ENCODE measurements at regions not wholly inside any gene's neighbourhood (a gene's known extent, or its start where the extent isn't known, plus 50 kb on each side); places are given as distances from the start of the nearest gene placed in this dataset.

DNA sequence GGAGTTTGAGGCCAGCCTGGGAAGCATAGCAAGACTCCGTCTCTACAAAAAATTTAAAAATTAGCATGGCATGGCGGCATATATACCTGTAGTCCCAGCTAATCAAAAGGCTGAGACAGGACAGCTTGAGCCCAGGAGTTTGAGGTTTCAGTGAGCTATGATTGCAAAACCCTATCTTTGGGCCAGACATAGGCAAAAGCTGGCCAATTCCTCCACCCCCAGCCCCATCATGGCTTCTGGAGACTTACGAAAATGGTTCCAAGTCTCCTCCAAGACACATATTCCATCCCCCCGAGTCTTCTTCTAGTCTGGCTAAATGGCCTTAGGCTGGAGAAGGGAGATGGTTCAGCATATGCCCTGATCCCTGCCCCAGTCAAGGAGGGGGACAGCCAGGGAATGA lies 172.8 kb upstream of the HAAO start:
- Histone ChIP-seq H3K9me3 (ENCODE audit: control insufficient read depth in 1 of 2, low read length in 2 of 2) (no peaks in the 10 kb centered on the region), H3K36me3 (ENCODE audit: control insufficient read depth in 1 of 2, insufficient read depth in 2 of 2, low read length in 2 of 2) (no peaks in the 10 kb centered on the region), H3K9ac (ENCODE audit: low read depth in 1 of 2, low read length in 2 of 2) (no peak overlapping the region), H3K27ac (ENCODE audit: low read depth, low read length) (no peak overlapping the region), H3K4me1 (ENCODE audit: control insufficient read depth in 1 of 2, insufficient read depth in 2 of 2, low read length in 2 of 2) (peaks cover 25 to 27% of the 10 kb centered on the region in 2 donors), H3K27me3 (ENCODE audit: control insufficient read depth in 1 of 2, insufficient read depth in 2 of 2, low read length in 2 of 2) (no peaks in the 10 kb centered on the region), H3K4me3 (ENCODE audit: low read depth in 1 of 2, low read length in 2 of 2) (no peak overlapping the region)

DNA sequence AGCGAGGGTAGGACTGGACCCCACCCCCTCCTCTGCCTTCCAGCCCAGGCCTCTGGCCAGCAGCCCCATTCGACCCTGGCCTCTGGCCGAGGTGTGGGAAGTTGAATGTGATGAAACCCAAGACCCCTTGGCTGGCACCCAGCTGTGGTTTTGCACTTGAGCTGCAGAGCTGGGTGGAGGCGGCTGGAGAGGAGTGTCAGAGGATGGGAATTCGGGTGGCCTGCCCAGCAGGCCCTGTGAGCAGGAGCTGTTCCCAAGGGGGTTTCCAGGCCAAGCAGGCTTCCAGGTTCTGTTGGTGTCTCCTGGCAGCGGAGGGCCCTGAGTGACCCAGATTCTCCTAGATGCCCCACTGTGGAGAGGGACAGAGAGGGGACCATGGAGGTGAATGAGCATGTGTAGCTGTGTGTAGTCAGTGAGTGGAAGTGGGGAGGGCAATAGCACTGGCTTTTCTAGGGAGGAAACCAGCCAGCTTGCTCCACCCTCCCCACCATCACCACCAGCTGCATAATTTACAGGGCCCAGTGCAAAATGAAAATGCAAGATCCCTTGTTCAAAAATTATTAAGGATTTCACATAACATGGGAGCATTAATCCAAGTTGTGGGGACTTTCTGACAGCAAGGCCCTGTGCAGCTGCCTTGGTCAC lies 172.2 kb upstream of the HAAO start:
- Histone ChIP-seq H3K4me1 (ENCODE audit: control insufficient read depth in 1 of 2, insufficient read depth in 2 of 2, low read length in 2 of 2) (peaks cover 29 to 31% of the 10 kb centered on the region in 2 donors), H3K36me3 (ENCODE audit: control insufficient read depth in 1 of 2, insufficient read depth in 2 of 2, low read length in 2 of 2) (no peaks in the 10 kb centered on the region), H3K9ac (ENCODE audit: low read depth in 1 of 2, low read length in 2 of 2) (no peak overlapping the region)

DNA sequence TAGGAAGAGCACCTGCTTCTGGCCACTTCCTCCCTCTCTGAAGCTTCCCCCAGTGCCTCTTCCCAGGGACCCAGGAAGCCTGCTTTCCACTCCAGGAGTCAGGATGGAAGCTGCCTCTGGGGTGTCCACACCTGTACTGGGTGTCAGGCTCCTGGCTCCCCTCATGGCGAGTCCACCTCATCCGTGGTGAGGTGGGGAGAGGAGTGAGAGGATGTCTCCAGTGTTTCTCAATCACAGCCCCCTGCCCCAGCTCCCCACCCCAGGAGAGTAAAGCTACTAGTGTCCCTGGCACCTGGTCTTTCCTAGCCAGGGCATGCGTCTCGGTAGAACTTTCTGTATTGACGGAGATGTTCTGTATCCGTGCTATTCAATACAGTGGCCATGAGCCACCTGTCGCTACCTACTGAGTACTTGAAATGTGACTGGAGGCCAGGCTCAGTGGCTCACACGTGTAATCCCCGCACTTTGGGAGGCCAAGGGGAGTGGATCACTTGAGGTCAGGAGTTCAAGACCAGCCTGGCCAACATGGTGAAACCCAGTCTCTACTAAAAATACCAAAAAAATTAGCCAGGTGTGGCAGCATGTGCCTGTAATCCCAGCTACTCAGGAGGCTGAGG lies 171.2 kb upstream of the HAAO start:
- H3K9me3 ChIP-seq (ENCODE audit: control insufficient read depth in 1 of 2, low read length in 2 of 2) = no peaks in the 10 kb centered on the region
- H3K27ac ChIP-seq (ENCODE audit: low read depth, low read length) = no peak overlapping the region
- no peaks in the 10 kb centered on the region for H3K27me3 ChIP-seq (ENCODE audit: control insufficient read depth in 1 of 2, insufficient read depth in 2 of 2, low read length in 2 of 2)
- H3K4me3 ChIP-seq (ENCODE audit: low read depth in 1 of 2, low read length in 2 of 2) = no peak overlapping the region
- H3K9ac ChIP-seq (ENCODE audit: low read depth in 1 of 2, low read length in 2 of 2) = no peak overlapping the region
- H3K36me3 ChIP-seq (ENCODE audit: control insufficient read depth in 1 of 2, insufficient read depth in 2 of 2, low read length in 2 of 2) = no peaks in the 10 kb centered on the region
- peaks cover 32 to 37% of the 10 kb centered on the region in 2 donors for H3K4me1 ChIP-seq (ENCODE audit: control insufficient read depth in 1 of 2, insufficient read depth in 2 of 2, low read length in 2 of 2)

More for the DNA sequence above, 172.2 kb upstream of the HAAO start:
- H3K27me3 ChIP-seq (ENCODE audit: control insufficient read depth in 1 of 2, insufficient read depth in 2 of 2, low read length in 2 of 2) = no peaks in the 10 kb centered on the region
- no peaks in the 10 kb centered on the region for H3K9me3 ChIP-seq (ENCODE audit: control insufficient read depth in 1 of 2, low read length in 2 of 2)
- H3K4me3 ChIP-seq (ENCODE audit: low read depth in 1 of 2, low read length in 2 of 2) = no peak overlapping the region
- H3K27ac ChIP-seq (ENCODE audit: low read depth, low read length) = no peak overlapping the region

DNA sequence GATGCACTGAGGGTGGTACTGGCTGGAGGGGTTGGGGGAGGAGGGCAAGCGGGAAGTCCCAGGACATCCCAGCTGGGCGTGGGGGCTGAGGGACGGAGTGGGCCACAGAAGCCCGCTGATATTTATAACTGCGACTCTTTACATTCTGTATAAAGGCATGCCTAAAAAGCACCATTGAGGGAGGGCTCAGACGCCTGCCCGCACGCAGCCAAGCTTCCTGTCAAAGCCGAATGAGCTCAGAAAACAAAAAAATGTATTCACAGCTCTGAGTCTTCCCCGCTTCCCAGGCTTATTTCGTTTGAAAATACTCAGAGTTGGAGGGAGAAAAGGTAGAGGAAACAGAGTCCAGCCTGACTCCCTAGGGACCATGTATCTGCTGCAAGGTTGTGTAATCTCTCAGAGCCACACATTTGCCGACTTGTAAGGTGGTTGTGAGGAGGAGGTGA lies 170.1 kb upstream of the HAAO start:
- H3K36me3 ChIP-seq (ENCODE audit: control insufficient read depth in 1 of 2, insufficient read depth in 2 of 2, low read length in 2 of 2) = no peaks in the 10 kb centered on the region
- no peaks in the 10 kb centered on the region for H3K9me3 ChIP-seq (ENCODE audit: control insufficient read depth in 1 of 2, low read length in 2 of 2)
- H3K9ac ChIP-seq (ENCODE audit: low read depth in 1 of 2, low read length in 2 of 2) = no peak overlapping the region
- H3K27me3 ChIP-seq (ENCODE audit: control insufficient read depth in 1 of 2, insufficient read depth in 2 of 2, low read length in 2 of 2) = no peaks in the 10 kb centered on the region
- no peak overlapping the region for H3K27ac ChIP-seq (ENCODE audit: low read depth, low read length)
- H3K4me1 ChIP-seq (ENCODE audit: control insufficient read depth in 1 of 2, insufficient read depth in 2 of 2, low read length in 2 of 2) = peaks cover 36% of the 10 kb centered on the region in 2 donors
- H3K4me3 ChIP-seq (ENCODE audit: low read depth in 1 of 2, low read length in 2 of 2) = no peak overlapping the region

DNA sequence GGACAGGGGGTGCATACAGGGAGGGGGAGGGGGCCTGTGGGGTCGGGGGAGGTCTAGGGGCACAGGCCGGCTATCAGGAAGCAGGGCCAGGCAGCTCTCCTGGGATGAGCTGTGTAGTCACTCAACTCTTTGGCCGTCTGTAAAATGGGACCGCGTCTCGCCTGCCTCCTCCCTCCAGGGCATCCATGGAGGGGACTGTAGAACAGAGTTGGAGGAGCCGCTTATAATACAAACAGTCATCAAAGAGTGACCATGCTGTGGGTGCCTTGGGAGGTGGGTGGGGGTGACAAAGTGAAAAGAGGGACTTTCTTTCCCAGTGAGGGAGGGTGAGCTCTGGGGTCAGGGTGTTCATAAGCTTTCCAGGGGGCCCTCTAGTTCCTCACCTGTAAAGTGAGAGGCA lies 169.6 kb upstream of the HAAO start:
- Histone ChIP-seq H3K4me1 (ENCODE audit: control insufficient read depth in 1 of 2, insufficient read depth in 2 of 2, low read length in 2 of 2) (peaks cover 39 to 40% of the 10 kb centered on the region in 2 donors), H3K27ac (ENCODE audit: low read depth, low read length) (no peak overlapping the region), H3K9me3 (ENCODE audit: control insufficient read depth in 1 of 2, low read length in 2 of 2) (no peaks in the 10 kb centered on the region)

DNA sequence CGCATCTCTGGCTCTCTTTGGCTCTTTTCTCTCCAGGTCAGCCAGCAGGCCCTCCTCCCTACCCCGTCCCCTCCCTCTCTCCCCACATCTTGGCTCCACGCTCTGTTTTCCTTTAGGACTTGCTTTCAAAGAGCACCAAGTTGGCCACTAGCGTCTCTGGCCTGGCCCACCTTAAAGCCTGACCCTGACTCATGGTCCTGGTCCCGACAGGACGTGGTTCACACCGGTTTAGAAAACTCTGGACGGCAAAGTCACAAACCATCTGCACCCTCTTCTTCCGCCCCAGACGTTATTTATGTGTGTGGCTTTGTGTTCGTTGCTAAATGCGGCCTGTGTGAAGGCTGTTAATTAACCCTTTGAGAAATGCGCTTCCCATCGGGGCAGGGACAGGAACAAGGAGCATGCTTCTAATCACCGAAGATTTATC lies 169.0 kb upstream of the HAAO start:
- H3K27me3 ChIP-seq (ENCODE audit: control insufficient read depth in 1 of 2, insufficient read depth in 2 of 2, low read length in 2 of 2) = no peaks in the 10 kb centered on the region
- peak overlapping the region in 1 of 2 donors; percentile 32 for H3K9ac ChIP-seq (ENCODE audit: low read depth in 1 of 2, low read length in 2 of 2)
- H3K27ac ChIP-seq (ENCODE audit: low read depth, low read length) = peak overlapping the region; percentile 10
- no peaks in the 10 kb centered on the region for H3K9me3 ChIP-seq (ENCODE audit: control insufficient read depth in 1 of 2, low read length in 2 of 2)
- H3K36me3 ChIP-seq (ENCODE audit: control insufficient read depth in 1 of 2, insufficient read depth in 2 of 2, low read length in 2 of 2) = no peaks in the 10 kb centered on the region
- H3K4me3 ChIP-seq (ENCODE audit: low read depth in 1 of 2, low read length in 2 of 2) = no peak overlapping the region
- H3K4me1 ChIP-seq (ENCODE audit: control insufficient read depth in 1 of 2, insufficient read depth in 2 of 2, low read length in 2 of 2) = peaks cover 42 to 44% of the 10 kb centered on the region in 2 donors

More for the DNA sequence above, 169.6 kb upstream of the HAAO start:
- Histone ChIP-seq H3K27me3 (ENCODE audit: control insufficient read depth in 1 of 2, insufficient read depth in 2 of 2, low read length in 2 of 2) (no peaks in the 10 kb centered on the region), H3K9ac (ENCODE audit: low read depth in 1 of 2, low read length in 2 of 2) (no peak overlapping the region), H3K4me3 (ENCODE audit: low read depth in 1 of 2, low read length in 2 of 2) (no peak overlapping the region), H3K36me3 (ENCODE audit: control insufficient read depth in 1 of 2, insufficient read depth in 2 of 2, low read length in 2 of 2) (no peaks in the 10 kb centered on the region)

DNA sequence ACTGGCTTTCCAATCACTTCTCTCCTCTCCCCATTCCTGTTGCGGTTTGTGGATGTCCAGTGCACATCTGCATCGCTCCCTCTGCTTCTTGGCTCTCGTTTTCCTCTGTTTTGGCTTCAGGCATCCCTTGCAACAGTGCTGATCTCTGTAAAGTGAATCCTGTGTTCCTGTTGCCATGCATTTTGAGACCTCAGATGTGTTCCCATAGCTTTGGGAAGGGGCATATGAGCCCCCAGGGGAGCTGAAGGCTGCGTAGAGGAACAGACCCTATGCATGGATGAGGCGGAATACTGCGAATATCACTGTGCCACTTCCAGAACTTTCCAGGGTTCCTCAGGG lies 168.4 kb upstream of the HAAO start:
- Histone ChIP-seq H3K36me3 (ENCODE audit: control insufficient read depth in 1 of 2, insufficient read depth in 2 of 2, low read length in 2 of 2) (no peaks in the 10 kb centered on the region), H3K4me1 (ENCODE audit: control insufficient read depth in 1 of 2, insufficient read depth in 2 of 2, low read length in 2 of 2) (peaks cover 44 to 46% of the 10 kb centered on the region in 2 donors), H3K9ac (ENCODE audit: low read depth in 1 of 2, low read length in 2 of 2) (peak overlapping the region in 1 of 2 donors; percentile 32), H3K27me3 (ENCODE audit: control insufficient read depth in 1 of 2, insufficient read depth in 2 of 2, low read length in 2 of 2) (no peaks in the 10 kb centered on the region), H3K9me3 (ENCODE audit: control insufficient read depth in 1 of 2, low read length in 2 of 2) (no peaks in the 10 kb centered on the region), H3K4me3 (ENCODE audit: low read depth in 1 of 2, low read length in 2 of 2) (no peak overlapping the region), H3K27ac (ENCODE audit: low read depth, low read length) (peak overlapping the region; percentile 10)

DNA sequence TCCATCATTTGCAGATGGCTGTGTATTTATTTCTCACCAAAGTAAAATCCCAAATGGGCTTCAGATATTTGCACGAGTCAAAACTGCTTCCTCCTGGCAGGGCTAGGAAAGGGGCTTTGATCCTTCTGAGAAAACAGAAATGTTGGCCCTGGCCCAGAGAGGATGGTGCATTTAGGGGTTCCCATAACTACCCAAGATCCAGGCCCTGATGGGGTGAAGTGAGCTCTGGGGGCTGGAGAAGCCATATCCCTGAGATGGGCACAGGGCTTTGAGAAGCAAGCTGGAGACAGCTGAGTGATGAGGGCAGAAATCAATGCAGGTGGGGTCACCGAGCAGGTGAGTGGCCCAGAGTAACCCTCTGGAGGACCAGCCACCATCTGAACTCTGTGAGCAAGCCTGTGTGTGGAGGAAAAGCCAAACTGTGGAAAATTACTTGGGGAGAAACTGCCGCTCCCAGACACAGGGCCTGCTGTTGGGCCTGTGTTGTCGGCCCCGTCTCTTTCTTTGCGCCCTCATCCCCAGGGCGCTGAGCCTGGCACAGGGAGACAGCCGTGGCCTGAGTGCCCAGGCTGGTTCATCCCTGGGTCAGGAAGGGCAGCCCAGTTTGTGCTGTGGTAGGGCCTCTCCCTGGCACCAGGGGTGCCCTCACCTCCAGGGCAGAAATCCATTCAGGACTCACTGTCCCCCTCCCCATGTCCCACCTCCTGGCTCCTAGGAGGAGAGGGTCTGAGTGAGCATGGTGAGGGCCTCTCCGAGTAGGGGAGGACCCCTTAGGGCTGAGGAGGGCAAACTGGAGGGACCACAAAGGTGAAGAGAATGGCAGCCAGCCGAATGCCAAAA lies 167.8 kb upstream of the HAAO start:
- Histone ChIP-seq H3K4me3 (ENCODE audit: low read depth in 1 of 2, low read length in 2 of 2) (no peak overlapping the region), H3K36me3 (ENCODE audit: control insufficient read depth in 1 of 2, insufficient read depth in 2 of 2, low read length in 2 of 2) (no peaks in the 10 kb centered on the region), H3K27ac (ENCODE audit: low read depth, low read length) (no peak overlapping the region), H3K9ac (ENCODE audit: low read depth in 1 of 2, low read length in 2 of 2) (no peak overlapping the region), H3K27me3 (ENCODE audit: control insufficient read depth in 1 of 2, insufficient read depth in 2 of 2, low read length in 2 of 2) (no peaks in the 10 kb centered on the region), H3K4me1 (ENCODE audit: control insufficient read depth in 1 of 2, insufficient read depth in 2 of 2, low read length in 2 of 2) (peaks cover 44 to 46% of the 10 kb centered on the region in 2 donors), H3K9me3 (ENCODE audit: control insufficient read depth in 1 of 2, low read length in 2 of 2) (no peaks in the 10 kb centered on the region)

DNA sequence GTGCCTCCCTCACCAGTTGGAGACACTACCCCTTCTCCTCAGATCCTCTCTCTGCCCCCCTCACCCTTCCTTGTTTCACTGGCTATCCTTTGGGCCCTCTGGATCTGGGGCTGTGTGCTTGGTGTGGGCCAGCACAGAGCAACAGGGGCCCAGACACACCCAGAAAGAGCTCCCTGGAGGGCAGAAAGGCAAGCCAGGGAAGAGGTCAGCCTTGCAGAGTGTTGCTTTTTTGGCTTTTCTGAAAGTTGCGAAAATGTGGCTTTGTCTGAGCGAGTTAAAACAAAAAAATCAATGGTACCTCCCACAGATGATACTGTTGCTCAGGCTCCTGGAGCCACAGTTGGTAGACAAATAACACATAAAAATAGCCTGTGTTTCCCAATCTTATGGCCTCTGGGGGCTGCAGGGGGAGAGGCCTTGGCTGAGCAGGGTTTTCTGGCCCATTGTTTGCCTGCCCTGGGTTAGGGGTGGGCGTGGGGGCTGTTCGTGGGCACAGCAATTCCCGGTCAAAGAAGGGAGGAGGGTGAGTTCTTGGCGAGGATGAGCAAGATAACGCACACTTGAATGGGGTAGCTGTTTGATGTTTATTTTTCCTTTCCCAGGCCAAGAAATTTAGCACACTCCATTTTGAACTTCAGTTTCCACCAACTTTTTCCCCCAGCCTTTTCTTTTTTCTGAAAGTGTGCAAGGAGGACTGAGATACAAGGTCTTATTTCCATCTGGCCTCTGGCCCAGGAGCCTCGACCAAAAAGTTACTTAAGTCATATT lies 167.0 kb upstream of the HAAO start:
- no peaks in the 10 kb centered on the region for H3K9me3 ChIP-seq (ENCODE audit: control insufficient read depth in 1 of 2, low read length in 2 of 2)
- H3K4me1 ChIP-seq (ENCODE audit: control insufficient read depth in 1 of 2, insufficient read depth in 2 of 2, low read length in 2 of 2) = peaks cover 47 to 49% of the 10 kb centered on the region in 2 donors
- no peaks in the 10 kb centered on the region for H3K27me3 ChIP-seq (ENCODE audit: control insufficient read depth in 1 of 2, insufficient read depth in 2 of 2, low read length in 2 of 2)
- no peak overlapping the region for H3K9ac ChIP-seq (ENCODE audit: low read depth in 1 of 2, low read length in 2 of 2)
- no peak overlapping the region for H3K27ac ChIP-seq (ENCODE audit: low read depth, low read length)
- H3K36me3 ChIP-seq (ENCODE audit: control insufficient read depth in 1 of 2, insufficient read depth in 2 of 2, low read length in 2 of 2) = no peaks in the 10 kb centered on the region
- no peak overlapping the region for H3K4me3 ChIP-seq (ENCODE audit: low read depth in 1 of 2, low read length in 2 of 2)
